H9 (cell line): ENCODE measurements at regions not wholly inside any gene's neighbourhood (a gene's known extent, or its start where the extent isn't known, plus 50 kb on each side); places are given as distances from the start of the nearest gene placed in this dataset.

Source experiments
- DNase-seq: peaks from one replicate; pipeline ENCODE4 v3.0.0-alpha.2; 2017
- H2AFZ ChIP-seq: one replicate; pipeline ENCODE4 v1.6.1; 2013; ENCODE audit warnings: mild to moderate bottlenecking, low read length, control low read depth, moderate library complexity
- H2AK5ac ChIP-seq: 2 replicates; pipeline ENCODE4 v1.6.1; 2013; ENCODE audit warnings: low read length, control low read depth, mixed read lengths; ENCODE audit not compliant: insufficient read length
- H2BK120ac ChIP-seq: one replicate; pipeline ENCODE4 v1.6.1; 2013; ENCODE audit warnings: low read depth, mild to moderate bottlenecking, low read length, control low read depth, inconsistent platforms; ENCODE audit not compliant: poor library complexity, severe bottlenecking
- H2BK12ac ChIP-seq: 2 replicates; pipeline ENCODE4 v1.6.1; 2013; ENCODE audit warnings: low read length, control low read depth, mixed read lengths, low read depth; ENCODE audit not compliant: insufficient read length
- H2BK15ac ChIP-seq: 2 replicates; pipeline ENCODE4 v1.6.1; 2013; ENCODE audit warnings: low read depth, low read length, control low read depth
- H2BK20ac ChIP-seq: one replicate; pipeline ENCODE4 v1.6.1; 2013; ENCODE audit warnings: low read depth, mild to moderate bottlenecking, low read length, control low read depth, inconsistent platforms; ENCODE audit not compliant: poor library complexity, severe bottlenecking
- H2BK5ac ChIP-seq: 2 replicates; pipeline ENCODE4 v1.6.1; 2013; ENCODE audit warnings: low read length, control low read depth, mixed read lengths; ENCODE audit not compliant: insufficient read length
- H3K14ac ChIP-seq: 2 replicates; pipeline ENCODE4 v1.6.1; 2013; ENCODE audit warnings: low read length, control low read depth; ENCODE audit not compliant: insufficient read depth
- H3K18ac ChIP-seq: 2 replicates; pipeline ENCODE4 v1.6.1; 2013; ENCODE audit warnings: low read depth, mild to moderate bottlenecking, mixed read lengths, low read length, control low read depth; ENCODE audit not compliant: insufficient read length
- H3K23ac ChIP-seq: 2 replicates; pipeline ENCODE4 v1.6.1; 2013; ENCODE audit warnings: low read length, control low read depth, mixed read lengths, low read depth; ENCODE audit not compliant: insufficient read length
- H3K23me2 ChIP-seq: 2 replicates; pipeline ENCODE4 v1.6.1; 2013; ENCODE audit warnings: low read depth, mild to moderate bottlenecking, mixed read lengths, low read length, control low read depth; ENCODE audit not compliant: insufficient read length, poor library complexity, severe bottlenecking
- H3K27ac ChIP-seq: 2 replicates; pipeline ENCODE4 v1.5.1; 2013; ENCODE audit warnings: low read length, control low read depth, mixed read lengths, low read depth; ENCODE audit not compliant: insufficient read length
- H3K27me3 ChIP-seq: 2 replicates; pipeline ENCODE4 v1.6.1; 2013; ENCODE audit warnings: low read length, control low read depth, inconsistent platforms; ENCODE audit not compliant: insufficient read depth
- H3K4ac ChIP-seq: 2 replicates; pipeline ENCODE4 v1.6.1; 2013; ENCODE audit warnings: low read depth, mild to moderate bottlenecking, control low read depth, inconsistent platforms, low read length, moderate library complexity
- H3K4me1 ChIP-seq: 2 replicates; pipeline ENCODE4 v1.6.1; 2013; ENCODE audit warnings: low read length, control low read depth, inconsistent platforms; ENCODE audit not compliant: insufficient read depth
- H3K4me2 ChIP-seq: 2 replicates; pipeline ENCODE4 v1.6.1; 2013; ENCODE audit warnings: low read length, control low read depth, mixed read lengths; ENCODE audit not compliant: insufficient read length, insufficient read depth
- H3K56ac ChIP-seq: 2 replicates; pipeline ENCODE4 v1.6.1; 2013; ENCODE audit warnings: low read depth, mild to moderate bottlenecking, mixed read lengths, low read length, control low read depth; ENCODE audit not compliant: insufficient read length
- H3K79me1 ChIP-seq: 2 replicates; pipeline ENCODE4 v1.6.1; 2013; ENCODE audit warnings: low read depth, mild to moderate bottlenecking, moderate library complexity, low read length, control low read depth, inconsistent platforms; ENCODE audit not compliant: insufficient read depth, poor library complexity, severe bottlenecking
- H3K79me2 ChIP-seq: 2 replicates; pipeline ENCODE4 v1.6.1; 2013; ENCODE audit warnings: low read length, control low read depth, inconsistent platforms; ENCODE audit not compliant: insufficient read depth
- H3K9ac ChIP-seq: 2 replicates; pipeline ENCODE4 v1.6.1; 2013; ENCODE audit warnings: low read length, control low read depth, mixed read lengths; ENCODE audit not compliant: insufficient read length; ENCODE audit errors: extremely low read depth
- H3K9me3 ChIP-seq: one replicate; pipeline ENCODE4 v1.6.1; 2013; ENCODE audit warnings: low read depth, low read length, inconsistent platforms; ENCODE audit not compliant: control insufficient read depth
- H3T11ph ChIP-seq: one replicate; pipeline ENCODE4 v1.6.1; 2013; ENCODE audit warnings: mild to moderate bottlenecking, low read length, control low read depth, inconsistent platforms
- H4K20me1 ChIP-seq: one replicate; pipeline ENCODE4 v1.6.1; 2013; ENCODE audit not compliant: control insufficient read depth, insufficient read length, insufficient read depth
- H4K5ac ChIP-seq: 2 replicates; pipeline ENCODE4 v1.6.1; 2013; ENCODE audit warnings: low read depth, mild to moderate bottlenecking, mixed read lengths, low read length, control low read depth; ENCODE audit not compliant: insufficient read length
- H4K8ac ChIP-seq: replicated peaks from 2 replicates; pipeline ENCODE4 v1.6.1; 2013; ENCODE audit warnings: low read length, control low read depth, mixed read lengths, low read depth; ENCODE audit not compliant: insufficient read length
- H4K91ac ChIP-seq: 2 replicates; pipeline ENCODE4 v1.6.1; 2013; ENCODE audit warnings: low read depth, mild to moderate bottlenecking, moderate library complexity, mixed read lengths, low read length, control low read depth; ENCODE audit not compliant: insufficient read length
- H3K27ac Mint-ChIP-seq, 3 experiments: 2 replicates in 2 of 3; 3 replicates in 1 of 3; pipeline ENCODE4 v1.8.0; 2020 to 2021; ENCODE audit warnings: mixed read lengths in 3 of 3, mild to moderate bottlenecking in 1 of 3, moderate library complexity in 1 of 3
- H3K27me3 Mint-ChIP-seq: 2 replicates; pipeline ENCODE4 v1.8.0; 2021; ENCODE audit warnings: low read depth, mild to moderate bottlenecking, moderate library complexity, mixed read lengths
- H3K36me3 Mint-ChIP-seq, 3 experiments: 2 replicates in 2 of 3; 3 replicates in 1 of 3; pipeline ENCODE4 v1.8.0; 2020 to 2021; ENCODE audit warnings: low read depth in 3 of 3, mixed read lengths in 3 of 3; ENCODE audit not compliant: insufficient read depth in 1 of 3
- H3K4me1 Mint-ChIP-seq, 2 experiments: 2 replicates each; pipeline ENCODE4 v1.8.0; 2020; ENCODE audit warnings: mixed read lengths in 2 of 2
- H3K4me3 Mint-ChIP-seq, 2 experiments: 2 replicates in 1 of 2; 3 replicates in 1 of 2; pipeline ENCODE4 v1.8.0; 2020 to 2021; ENCODE audit warnings: mild to moderate bottlenecking in 2 of 2, mixed read lengths in 2 of 2, moderate library complexity in 1 of 2
- H3K9me3 Mint-ChIP-seq, 2 experiments: 2 replicates in 1 of 2; 3 replicates in 1 of 2; pipeline ENCODE4 v1.8.0; 2020; ENCODE audit warnings: mild to moderate bottlenecking in 2 of 2, mixed read lengths in 2 of 2, moderate library complexity in 1 of 2
- WGBS: extraction: QIAGEN DNeasy Blood & Tissue Kit; methylation state at CpG from one replicate; pipeline ENCODE4 v1.1.7; 2013; ENCODE audit warnings: missing lambda C conversion rate, low lambda C conversion rate, mixed read lengths; ENCODE audit not compliant: insufficient read length; ENCODE audit errors: extremely low coverage; 5-methylcytosine and 5-hydroxymethylcytosine counted together
- TF ChIP-seq, protein P1 (sequence below): fragments of 200-600 bp; sonication (generic); conservative IDR thresholded peaks from 3 replicates; pipeline ENCODE4 v1.8.0; 2021; ENCODE audit warnings: antibody characterized with exemption, mild to moderate bottlenecking

DNA sequence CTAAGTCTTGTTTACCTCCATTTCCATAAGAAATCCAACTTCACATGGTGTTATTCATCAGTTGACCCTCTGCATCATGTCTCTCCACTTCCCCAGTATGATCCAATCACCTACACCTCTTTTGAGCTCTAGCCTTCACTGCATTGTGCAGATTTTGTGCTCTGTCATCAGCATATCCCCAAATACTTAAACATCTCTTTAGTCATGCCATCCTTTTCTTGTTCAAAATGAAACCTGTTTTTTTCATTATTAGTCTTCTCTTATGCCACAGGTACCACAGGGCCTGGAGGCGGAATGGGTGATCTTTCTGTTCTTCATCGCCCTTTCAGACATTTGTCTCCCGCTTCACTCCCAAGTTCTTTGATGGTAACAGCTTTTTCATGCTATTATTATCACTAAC is 382.7 kb upstream of the GALNTL6 start:
- H3K4me1 Mint-ChIP-seq: no peaks in the 10 kb centered on the region
- Histone ChIP-seq H3K4me2 (no peak overlapping the region), H4K5ac (no peak overlapping the region), H3K14ac (no peak overlapping the region), H3K4me1 (no peaks in the 10 kb centered on the region), H3K18ac (no peak overlapping the region), H2BK120ac (no peak overlapping the region), H3K23ac (no peak overlapping the region), H3K27ac (no peak overlapping the region), H3K9me3 (no peaks in the 10 kb centered on the region), H3K79me2 (no peaks in the 10 kb centered on the region), H2AFZ (no peak overlapping the region), H3K27me3 (no peaks in the 10 kb centered on the region), H2AK5ac (no peak overlapping the region), H3K9ac (no peak overlapping the region), H4K8ac (no peak overlapping the region), H3T11ph (no peak overlapping the region), H2BK20ac (no peak overlapping the region), H3K4ac (no peak overlapping the region), H3K56ac (no peak overlapping the region), H4K20me1 (no peaks in the 10 kb centered on the region), H2BK12ac (no peak overlapping the region), H2BK5ac (no peak overlapping the region), H4K91ac (no peak overlapping the region), H2BK15ac (no peak overlapping the region), H3K23me2 (no peaks in the 10 kb centered on the region), H3K79me1 (no peaks in the 10 kb centered on the region)
- H3K36me3 Mint-ChIP-seq: no peaks in the 10 kb centered on the region
- TF ChIP-seq, protein P1, sequence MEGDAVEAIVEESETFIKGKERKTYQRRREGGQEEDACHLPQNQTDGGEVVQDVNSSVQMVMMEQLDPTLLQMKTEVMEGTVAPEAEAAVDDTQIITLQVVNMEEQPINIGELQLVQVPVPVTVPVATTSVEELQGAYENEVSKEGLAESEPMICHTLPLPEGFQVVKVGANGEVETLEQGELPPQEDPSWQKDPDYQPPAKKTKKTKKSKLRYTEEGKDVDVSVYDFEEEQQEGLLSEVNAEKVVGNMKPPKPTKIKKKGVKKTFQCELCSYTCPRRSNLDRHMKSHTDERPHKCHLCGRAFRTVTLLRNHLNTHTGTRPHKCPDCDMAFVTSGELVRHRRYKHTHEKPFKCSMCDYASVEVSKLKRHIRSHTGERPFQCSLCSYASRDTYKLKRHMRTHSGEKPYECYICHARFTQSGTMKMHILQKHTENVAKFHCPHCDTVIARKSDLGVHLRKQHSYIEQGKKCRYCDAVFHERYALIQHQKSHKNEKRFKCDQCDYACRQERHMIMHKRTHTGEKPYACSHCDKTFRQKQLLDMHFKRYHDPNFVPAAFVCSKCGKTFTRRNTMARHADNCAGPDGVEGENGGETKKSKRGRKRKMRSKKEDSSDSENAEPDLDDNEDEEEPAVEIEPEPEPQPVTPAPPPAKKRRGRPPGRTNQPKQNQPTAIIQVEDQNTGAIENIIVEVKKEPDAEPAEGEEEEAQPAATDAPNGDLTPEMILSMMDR: no peak
- no peak overlapping the region for H3K27ac Mint-ChIP-seq
- H3K9me3 Mint-ChIP-seq: no peaks in the 10 kb centered on the region
- H3K4me3 Mint-ChIP-seq: no peak overlapping the region
- WGBS: no CpG with 5 or more reads among the region's 3 CpGs
- DNase-seq: no peak
- no peaks in the 10 kb centered on the region for H3K27me3 Mint-ChIP-seq
